ENCODE measurements at regions not wholly inside any gene's neighbourhood (a gene's known extent, or its start where the extent isn't known, plus 50 kb on each side); places are given as distances from the start of the nearest gene placed in this dataset.

- TF ChIP-seq, protein P1, sequence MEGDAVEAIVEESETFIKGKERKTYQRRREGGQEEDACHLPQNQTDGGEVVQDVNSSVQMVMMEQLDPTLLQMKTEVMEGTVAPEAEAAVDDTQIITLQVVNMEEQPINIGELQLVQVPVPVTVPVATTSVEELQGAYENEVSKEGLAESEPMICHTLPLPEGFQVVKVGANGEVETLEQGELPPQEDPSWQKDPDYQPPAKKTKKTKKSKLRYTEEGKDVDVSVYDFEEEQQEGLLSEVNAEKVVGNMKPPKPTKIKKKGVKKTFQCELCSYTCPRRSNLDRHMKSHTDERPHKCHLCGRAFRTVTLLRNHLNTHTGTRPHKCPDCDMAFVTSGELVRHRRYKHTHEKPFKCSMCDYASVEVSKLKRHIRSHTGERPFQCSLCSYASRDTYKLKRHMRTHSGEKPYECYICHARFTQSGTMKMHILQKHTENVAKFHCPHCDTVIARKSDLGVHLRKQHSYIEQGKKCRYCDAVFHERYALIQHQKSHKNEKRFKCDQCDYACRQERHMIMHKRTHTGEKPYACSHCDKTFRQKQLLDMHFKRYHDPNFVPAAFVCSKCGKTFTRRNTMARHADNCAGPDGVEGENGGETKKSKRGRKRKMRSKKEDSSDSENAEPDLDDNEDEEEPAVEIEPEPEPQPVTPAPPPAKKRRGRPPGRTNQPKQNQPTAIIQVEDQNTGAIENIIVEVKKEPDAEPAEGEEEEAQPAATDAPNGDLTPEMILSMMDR (IDR thresholded peaks at IDR 0.05), result no peak
- TF ChIP-seq POLR2A (IDR thresholded peaks at IDR 0.05), result no peak
Measured at GRCh38 chr2:150752229-150752628, 264.8 kb upstream of the RND3 start.

All from testis (tissue), 2 donors.